ENCODE measurements at regions not wholly inside any gene's neighbourhood (a gene's known extent, or its start where the extent isn't known, plus 50 kb on each side); places are given as distances from the start of the nearest gene placed in this dataset.
"Not testable (repeated sequence)": the region's sequence is repeated elsewhere in the genome, so short reads cannot be mapped to it uniquely, and the experiment has no call there.

- no peak for DNase-seq
Measured at GRCh38 chr3:152622811-152623167, 212.1 kb upstream of the P2RY1 start.

- no peak for DNase-seq
Measured at GRCh38 chr3:152623286-152623911, 211.5 kb upstream of the P2RY1 start.

DNA sequence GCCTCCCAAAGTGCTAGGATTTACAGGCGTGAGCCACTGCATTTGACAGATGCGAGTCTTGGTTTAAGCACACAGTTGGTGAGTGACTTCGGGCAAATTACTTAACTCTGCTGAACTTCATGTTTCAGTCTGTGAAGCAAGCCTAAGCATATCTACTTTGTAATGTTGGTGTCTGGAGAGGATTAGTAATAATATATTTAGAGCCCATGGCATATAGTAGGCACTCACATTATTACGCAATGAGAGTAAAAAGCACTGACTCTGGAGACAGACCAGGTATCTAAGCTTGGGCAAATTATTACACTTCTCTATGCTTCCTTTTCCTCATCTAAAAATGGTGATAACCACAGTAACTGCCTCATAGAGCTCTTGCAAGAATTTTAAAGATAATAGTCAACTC is 208.7 kb upstream of the P2RY1 start:
- DNase-seq = no peak

DNA sequence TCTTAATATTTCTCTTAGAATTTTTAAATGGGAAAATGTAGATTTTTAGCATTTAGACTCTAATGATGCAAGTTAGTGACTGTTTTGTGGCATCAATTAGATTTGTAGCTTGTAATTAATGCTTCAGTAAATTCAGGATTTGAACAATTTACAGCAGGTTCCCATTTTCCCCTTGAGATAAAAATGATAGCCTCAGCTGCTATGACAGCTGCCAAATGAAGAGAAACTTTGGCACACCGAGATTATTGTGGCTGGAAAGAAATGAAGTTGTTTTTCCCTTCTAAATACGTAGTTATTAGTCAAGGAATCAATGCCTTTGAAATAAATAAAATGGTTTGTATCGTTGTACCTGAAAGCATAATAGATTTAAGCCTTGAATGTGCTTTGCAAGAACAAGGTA is 206.4 kb upstream of the P2RY1 start:
- DNase-seq = no peak

DNA sequence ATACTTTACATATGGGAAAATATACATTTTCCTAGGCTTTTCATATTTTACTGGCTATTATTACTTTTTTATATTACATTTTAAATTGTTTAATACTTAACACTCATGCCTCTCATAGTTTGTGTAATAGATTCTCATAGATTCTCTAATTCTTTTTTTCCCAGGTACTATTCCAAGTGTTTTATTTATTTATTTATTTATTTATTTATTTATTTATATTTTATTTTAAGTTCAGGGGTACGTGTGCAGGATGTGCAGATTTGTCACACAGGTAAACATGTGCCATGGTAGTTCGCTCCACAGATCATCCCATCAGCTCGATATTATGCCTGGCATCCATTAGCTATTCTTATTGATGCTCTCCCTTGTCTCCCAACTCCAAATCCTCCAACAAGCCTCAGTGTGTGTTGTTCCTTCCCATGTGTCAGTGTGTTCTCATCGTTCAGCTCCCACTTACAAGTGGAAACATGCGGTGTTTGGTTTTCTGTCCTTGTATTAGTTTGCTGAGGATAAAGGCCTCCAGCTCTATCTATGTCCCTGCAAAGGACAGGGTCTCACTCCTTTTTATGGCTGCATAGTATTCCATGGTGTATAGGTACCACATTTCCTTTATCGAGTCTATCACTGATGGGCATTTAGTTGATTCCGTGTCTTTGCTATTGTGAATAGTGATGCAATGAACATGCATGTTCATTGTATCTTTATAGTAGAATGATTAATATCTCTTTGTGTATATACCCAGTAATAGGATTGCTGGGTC is 205.4 kb upstream of the P2RY1 start:
- no peak for DNase-seq

- DNase-seq = no peak
Measured at GRCh38 chr3:152635389-152635788, 199.5 kb upstream of the P2RY1 start.

DNA sequence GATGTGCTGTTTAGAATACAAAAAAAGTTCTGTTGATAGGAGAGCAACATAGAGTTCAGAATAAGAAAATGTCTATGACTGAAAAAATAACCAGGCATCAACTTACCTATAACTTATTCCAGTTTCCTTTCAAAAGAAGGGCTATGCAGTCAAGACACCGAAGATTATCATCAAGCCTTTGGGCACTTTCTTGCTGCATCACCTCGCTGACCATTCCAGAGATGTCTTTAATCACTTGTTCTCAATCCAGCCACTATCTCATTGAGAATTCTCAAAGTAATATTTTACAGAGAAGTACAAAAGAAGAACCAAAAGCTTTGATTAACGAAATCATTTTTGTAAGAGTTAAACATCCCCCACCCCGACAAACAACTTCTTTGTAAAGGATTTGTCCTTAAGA is 198.3 kb upstream of the P2RY1 start:
- DNase-seq = no peak

DNA sequence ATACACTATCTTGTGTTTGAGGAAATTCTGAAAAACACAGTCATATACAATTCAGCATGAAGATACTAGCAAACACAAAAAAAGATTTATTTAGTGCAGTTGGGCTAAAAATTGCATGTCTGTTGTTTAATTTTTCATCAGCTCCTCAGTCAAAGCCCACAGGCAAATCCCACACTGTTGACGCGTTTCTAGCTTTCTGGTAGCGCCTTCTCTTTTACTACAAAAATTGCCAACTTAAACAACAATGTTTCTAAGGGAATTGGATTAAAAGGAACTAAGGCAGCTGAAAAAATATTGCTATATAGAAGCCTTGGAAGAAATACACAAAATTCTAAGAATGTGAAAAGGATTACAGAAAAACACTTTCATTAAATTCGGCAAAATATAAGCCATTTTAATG is 196.7 kb upstream of the P2RY1 start:
- no peak for DNase-seq

GRCh38 chr3:152638707-152639450 is 196.1 kb upstream of the P2RY1 start:
- DNase-seq = no peak

DNA sequence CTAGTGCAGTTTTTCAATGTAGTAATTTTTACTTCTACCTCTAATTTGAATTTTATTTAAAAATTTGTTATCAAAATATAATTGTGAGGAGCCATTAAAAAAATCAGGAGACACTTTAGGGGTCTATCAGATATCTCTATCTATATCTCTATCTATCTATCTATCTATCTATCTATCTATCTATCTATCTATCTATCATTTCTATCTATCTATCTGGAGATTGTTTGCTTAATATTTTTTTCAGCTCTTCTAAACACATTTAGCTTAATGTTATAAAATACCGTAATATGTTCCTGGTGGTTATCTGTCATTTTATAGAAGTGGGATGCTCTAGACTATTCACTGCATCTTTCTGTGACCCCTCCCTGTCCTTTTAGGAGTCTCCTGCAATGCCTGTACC is 193.7 kb upstream of the P2RY1 start:
- no peak for DNase-seq

GRCh38 chr3:152642658-152643057 is 192.3 kb upstream of the P2RY1 start:
- no peak for DNase-seq

- no peak for DNase-seq
Measured at GRCh38 chr3:152644478-152644877, 190.5 kb upstream of the P2RY1 start.

DNA sequence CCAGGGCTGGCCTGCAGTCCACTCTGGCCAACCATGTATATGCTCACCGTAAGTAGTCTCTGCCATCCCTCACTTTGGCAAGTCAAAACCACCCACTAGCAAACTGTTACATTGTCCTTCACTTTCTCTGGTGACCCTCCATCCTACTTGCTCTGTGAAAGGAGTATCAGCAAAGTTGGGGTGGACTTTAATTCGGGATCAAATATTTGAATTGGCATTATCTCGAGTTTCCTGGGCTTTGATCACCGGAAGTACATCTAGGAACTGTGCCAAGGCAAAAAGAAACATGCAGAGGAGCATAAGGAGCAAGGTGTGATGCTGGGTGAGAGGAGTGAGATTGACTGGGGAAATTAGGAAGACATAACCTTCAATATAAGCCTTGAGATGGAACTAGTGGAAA is 188.9 kb upstream of the P2RY1 start:
- DNase-seq = no peak

GRCh38 chr3:152650177-152650576 is 184.8 kb upstream of the P2RY1 start:
- DNase-seq = no peak

DNA sequence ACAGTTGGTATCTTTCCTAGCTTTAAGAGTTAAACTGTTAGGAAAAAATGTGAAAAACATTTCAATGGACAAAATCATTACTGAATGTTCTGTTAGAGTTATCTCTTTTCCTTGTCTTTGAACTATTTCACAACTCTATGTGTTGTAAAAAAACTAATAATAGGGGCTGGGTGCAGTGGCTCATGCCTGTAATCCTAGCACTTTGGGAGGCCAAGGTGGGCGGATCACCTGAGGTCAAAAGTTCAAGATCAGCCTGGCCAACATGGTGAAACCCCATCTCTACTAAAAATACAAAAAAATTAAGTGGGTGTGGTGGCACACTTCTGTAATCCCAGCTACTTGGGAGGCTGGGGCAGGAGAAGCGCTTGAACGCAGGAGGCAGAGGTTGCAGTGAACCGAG is 184.0 kb upstream of the P2RY1 start:
- not testable (repeated sequence) for DNase-seq

- DNase-seq = peak; percentile 61
Measured at GRCh38 chr3:152656214-152656971, 178.5 kb upstream of the P2RY1 start.

GRCh38 chr3:152656972-152657355 is 178.0 kb upstream of the P2RY1 start:
- DNase-seq = no peak

GRCh38 chr3:152658977-152659720 is 175.8 kb upstream of the P2RY1 start:
- no peak for DNase-seq

GRCh38 chr3:152662157-152662556 is 172.8 kb upstream of the P2RY1 start:
- no peak for DNase-seq

- no peak for DNase-seq
Measured at GRCh38 chr3:152664766-152665165, 170.2 kb upstream of the P2RY1 start.

DNA sequence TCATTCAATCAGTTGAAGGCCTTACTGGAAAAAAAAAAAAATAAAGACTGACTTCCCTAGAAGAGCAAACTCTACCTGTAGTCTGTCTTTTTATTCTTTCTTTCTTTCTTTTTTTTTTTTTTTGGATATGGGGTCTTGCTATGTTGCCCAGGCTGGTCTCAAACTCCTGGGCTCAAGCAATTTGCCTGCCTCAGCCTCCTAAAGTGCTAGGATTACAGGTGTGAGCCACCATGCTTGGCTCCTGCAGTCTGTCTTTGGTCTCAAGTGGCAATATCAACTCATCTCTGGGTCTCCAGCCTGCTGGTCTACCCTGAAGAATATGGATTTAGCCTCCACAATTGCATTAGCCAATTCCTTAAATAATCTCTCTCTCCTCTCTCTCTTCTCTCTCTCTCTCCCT is 167.7 kb upstream of the P2RY1 start:
- DNase-seq = no peak

DNA sequence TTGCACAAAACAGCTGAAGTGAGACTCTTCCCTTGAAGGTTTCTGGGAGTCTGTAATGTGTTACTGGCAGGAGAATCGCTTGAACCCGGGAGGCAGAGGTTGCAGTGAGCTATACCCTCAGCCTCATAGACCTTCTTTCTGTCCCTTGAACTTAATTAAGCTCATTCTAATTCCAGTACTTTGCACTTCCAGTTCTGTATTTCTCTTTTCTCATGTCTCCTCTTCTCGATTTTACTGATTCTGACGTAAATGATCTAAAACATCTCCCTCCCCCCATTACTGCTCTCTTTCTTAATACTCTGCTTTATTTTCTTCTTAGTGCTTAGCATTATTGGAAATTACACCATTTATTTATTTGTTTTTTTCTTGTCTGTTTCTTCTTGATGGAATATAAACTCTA is 165.4 kb upstream of the P2RY1 start:
- DNase-seq = no peak
